ENCODE measurements at regions not wholly inside any gene's neighbourhood (a gene's known extent, or its start where the extent isn't known, plus 50 kb on each side); places are given as distances from the start of the nearest gene placed in this dataset.
"Not testable (repeated sequence)": the region's sequence is repeated elsewhere in the genome, so short reads cannot be mapped to it uniquely, and the experiment has no call there.

DNA sequence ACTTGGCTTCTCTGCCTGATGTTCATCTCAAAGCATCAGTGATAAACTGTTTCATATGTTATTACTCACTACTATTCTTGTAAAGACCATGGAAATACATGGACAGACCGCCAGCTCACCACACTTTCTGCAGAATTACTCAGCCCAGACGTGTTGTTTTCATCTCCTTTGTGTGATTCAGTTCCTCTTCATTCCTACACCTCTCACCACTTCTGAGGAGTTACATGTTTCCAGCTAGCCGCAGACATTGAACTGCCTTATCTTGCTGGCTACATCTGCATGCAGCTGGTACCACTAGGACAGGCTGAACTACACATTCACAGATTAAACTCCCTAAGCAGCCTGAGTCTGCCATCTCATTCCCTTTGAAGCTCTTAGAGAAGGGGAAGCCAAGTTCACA is 443.2 kb upstream of the FGF16 start:
- DNase-seq, result peak; percentile 45 to 51

DNA sequence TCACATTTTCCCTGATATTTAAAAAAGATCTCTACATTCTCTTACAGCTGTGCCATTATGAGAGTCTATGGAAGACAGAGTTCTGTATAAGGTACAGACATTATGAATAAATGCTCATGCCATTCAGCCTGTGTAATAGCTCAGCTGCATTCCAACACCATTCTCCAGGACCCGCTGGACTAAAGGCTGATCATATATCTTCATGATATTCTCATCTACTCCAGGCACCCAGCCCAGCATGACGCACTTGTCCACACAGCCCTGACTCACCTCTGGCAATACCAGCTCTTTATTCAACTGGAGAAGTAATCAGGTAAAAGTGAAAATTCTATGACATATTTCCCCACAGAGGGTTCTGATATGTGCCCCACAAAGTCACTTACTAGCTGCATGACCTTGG is 437.5 kb upstream of the FGF16 start:
- DNase-seq, result no peak

DNA sequence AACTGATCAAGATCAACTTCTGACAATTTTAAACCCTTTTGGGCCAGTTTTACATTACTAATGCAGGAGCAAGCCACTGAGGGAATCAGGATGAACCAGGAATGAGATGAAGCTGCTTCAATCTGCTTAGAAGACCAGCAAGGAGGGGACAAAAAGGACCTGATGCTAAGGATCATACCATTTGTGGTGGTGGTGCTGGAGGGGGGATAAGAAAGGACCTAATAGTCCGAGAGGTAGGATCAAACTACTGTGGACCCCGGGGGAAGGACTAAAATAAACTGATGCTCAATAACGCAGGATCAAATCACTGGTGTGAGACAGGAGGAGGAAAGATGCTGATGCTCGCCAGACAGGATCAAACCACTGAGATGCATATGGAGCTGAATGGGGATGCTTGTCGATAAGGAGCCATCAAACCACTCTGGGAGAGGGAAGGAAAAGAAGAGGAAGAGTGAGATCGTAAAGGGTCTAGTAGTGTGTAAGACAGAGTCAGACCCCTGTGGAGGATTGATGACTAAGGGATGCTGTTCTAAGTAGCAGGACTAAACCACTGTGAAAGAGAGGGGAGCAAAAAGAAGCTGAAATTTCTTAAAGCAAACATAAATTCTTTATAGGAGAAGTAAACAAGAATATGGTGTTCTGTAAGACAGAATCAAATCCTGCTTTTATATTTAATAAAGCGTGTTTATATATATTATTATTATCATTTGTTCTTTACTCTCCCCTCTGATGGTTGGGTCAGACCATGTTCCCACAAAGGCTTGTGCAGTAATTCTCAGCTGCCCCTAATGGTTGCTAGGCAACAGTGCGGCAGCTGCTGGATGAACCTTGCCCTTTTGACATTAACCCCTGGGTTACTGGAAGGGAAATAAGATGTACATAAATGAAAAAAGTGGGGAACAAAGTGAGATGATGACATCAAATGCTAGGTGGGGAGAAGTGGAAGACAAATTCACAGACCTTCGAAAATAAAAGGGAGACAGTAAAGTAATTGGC is 432.5 kb upstream of the FGF16 start:
- DNase-seq, result no peak

DNA sequence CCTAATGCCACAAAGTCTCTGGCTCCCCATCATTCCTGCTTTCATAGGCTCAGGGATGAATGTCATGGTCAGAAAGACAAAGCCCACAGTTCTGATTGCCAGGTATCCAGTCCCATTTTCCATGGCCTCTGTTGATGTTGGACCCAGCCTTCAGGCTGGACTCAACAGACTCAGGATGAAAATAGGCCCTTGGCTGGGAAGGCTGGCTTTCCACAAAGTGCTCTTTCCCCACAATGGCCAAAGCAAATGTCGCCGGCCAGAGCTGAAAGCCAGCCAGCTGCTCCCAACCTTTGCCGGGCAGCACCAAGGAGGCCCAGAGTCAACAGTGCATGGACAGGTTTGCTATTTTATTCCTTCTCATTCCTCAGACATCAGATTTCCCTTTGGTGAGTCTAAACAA is 430.1 kb upstream of the FGF16 start:
- no peak for DNase-seq

DNA sequence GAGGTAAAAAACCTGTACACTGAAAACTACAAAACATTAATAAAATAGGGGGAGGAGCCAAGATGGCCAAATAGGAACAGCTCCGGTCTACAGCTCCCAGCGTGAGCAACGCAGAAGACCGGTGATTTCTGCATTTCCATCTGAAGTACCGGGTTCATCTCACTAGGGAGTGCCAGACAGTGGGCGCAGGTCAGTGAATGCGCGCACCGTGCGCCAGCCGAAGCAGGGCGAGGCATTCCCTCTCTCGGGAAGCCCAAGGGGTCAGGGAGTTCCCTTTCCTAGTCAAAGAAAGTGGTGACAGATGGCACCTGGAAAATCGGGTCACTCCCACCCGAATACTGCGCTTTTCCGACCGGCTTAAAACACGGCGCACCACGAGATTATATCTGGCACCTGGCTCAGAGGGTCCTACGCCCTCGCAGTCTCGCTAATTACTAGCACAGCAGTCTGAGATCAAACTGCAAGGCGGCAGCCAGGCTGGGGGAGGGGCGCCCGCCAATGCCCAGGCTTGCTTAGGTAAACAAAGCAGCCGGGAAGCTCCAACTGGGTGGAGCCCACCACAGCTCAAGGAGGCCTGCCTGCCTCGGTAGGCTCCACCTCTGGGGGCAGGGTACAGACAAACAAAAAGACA is 400.9 kb upstream of the FGF16 start:
- DNase-seq, result not testable (repeated sequence)

DNA sequence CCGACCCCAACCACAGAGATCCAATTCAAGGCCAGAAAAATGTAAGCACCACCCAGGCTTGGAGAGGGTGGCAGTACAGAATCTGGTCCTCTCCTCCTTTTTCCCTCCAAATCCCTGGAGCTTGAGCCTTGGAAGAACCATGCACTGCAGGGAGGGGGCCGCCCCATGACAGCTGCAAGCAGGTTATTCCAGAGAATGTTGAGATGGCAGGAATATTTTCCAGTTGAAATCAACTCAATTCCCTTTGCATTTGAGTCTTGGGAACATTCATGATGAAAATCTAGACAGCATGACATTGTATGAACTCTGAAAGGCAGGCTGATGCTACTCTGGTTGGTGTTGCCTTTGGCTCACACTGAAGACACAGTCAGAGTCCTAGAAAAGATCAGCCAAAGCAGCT is 386.6 kb upstream of the FGF16 start:
- DNase-seq, result no peak

DNA sequence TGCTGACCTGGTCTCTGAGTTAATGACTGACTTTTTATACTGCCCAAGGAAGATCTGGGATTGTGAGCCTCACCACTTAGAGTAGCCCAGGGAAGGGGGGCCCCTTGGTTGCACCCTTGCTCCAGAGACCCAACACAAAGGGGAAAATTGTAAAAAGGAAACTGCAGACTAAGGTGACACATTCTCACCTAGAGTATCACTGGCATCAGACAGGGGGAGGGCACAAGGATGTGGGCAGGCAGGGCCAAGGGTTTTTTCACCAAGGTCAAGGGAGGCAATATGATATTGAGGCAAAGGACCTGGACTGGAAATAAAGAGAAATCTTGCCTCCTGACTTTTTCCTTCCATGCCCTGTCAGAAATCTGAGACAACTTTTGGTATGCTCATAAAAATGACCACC is 386.2 kb upstream of the FGF16 start:
- no peak for DNase-seq

DNA sequence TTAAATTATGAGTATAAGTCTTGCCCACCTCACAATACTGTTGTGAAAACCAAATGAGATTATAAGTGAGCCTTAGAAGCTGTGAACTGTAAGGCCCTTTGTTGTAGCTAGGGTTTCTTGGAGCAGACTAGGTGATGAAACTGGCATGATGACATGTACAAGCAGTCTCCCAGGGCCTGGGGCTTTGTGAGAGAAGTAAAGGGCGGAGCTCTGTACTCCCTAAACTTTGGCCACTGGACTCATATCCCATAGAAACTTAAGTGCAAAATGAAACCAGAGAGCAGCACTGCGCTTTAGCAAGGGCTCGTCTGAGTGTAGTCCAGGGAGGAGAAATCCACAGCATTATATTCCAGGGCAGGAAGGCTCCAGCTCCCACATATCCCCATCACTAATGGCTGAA is 385.6 kb upstream of the FGF16 start:
- DNase-seq, result no peak

DNA sequence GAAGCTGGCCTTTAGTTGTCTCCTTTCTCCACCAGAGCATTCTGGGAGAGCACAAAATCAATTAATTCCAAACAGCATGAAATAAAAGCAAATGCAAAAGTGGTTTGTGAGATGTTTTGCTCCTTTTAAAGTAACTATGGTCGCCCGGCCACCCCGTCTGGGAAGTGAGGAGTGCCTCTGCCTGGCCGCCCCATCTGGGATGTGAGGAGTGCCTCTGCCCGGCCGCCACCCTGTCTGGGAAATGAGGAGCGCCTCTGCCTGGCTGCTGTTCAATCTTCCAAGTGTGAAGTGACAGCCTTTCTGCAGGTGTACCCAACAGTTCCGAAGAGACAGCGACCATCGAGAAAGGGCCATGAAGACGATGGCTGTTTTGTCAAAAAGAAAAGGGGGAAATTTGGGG is 381.3 kb upstream of the FGF16 start:
- no peak for DNase-seq

DNA sequence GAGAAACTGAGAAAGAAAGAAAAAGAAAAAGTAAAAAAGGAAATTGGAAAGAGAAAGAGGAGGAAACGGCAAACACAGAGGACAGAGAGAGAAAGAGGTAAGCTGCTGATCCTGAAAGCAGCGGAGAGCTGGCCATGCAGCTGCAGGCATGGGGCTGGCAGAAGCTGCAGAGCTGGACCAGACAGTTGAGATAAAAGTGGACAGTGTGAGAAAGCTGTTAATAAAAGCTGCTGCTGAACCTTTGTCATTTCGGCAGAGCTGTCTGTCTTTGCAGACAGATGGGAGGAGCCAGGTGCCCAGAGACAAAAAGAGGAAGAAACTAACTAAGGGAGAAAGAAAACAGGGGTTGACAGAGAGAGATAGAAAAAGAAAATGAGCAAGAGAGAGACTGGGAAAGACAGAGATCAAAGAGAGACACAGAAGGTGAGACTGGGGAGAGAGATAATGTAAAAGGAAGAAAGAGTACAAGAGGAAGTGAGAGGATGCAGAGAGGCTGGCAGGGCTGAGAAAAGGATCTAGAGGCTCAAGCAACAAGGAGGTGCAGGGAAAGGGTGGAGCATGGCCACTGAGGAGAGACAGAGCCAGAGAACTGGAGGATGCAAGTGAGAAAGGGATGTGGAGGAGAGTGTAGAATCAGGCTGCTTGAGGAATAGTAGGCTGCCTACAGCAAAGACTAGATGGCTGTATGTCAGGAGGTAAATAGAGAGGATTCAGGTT is 376.8 kb upstream of the FGF16 start:
- no peak for DNase-seq

DNA sequence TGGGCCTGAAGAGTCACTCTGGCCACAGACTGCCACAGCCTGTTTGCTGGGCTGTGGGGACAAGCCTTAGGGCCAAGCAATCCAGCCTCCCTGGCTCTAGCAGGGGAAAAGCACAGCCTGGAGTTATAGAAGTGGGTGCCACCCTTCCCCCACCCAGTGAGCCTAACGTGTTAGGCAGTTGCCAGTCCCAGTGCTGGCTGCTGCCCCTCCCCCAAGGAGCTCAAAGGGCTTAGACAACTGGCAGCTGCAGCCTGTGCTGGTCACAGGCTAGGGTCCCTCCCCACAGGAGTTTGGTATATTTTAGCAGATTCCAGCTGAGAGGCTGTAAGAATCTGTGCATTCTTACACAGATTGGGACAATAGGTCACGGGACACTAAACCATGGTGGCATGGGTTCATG is 370.3 kb upstream of the FGF16 start:
- no peak for DNase-seq

DNA sequence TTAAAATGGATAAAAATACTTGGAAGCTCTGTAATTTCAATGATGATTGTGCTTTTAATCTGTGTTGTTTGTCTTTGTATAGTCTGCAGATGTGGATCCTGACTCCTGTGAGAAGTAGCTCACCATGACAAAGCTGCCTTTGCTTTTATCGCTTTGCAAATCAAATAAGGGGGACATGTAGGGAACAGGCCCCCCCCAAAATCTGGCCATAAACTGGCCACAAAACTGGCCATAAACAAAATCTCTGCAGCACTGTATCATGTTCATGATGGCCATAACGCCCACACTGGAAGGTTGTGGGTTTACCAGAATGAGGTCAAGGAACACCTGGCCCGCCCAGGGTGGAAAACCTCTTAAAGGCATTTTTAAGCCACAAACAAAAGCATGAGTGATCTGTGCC is 366.0 kb upstream of the FGF16 start:
- DNase-seq, result not testable (repeated sequence)

DNA sequence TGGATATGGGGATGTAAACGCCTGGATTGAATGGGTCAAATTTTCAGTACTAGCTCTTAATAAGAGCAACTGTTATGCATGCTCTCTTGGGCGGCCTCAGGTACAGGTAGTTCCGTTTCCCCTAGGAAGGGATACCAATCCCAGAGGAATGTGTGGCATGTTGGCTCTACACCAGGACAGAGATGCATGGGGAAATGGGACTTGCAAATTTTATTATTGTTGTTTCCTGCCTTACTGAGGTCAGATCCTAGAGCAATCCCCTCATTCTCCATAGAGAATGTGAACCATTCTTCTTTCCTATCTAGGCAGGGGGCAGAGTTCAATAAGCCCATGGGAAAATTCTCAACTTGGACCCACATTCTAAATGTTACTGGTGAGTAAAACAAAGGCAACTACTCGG is 361.8 kb upstream of the FGF16 start:
- no peak for DNase-seq

DNA sequence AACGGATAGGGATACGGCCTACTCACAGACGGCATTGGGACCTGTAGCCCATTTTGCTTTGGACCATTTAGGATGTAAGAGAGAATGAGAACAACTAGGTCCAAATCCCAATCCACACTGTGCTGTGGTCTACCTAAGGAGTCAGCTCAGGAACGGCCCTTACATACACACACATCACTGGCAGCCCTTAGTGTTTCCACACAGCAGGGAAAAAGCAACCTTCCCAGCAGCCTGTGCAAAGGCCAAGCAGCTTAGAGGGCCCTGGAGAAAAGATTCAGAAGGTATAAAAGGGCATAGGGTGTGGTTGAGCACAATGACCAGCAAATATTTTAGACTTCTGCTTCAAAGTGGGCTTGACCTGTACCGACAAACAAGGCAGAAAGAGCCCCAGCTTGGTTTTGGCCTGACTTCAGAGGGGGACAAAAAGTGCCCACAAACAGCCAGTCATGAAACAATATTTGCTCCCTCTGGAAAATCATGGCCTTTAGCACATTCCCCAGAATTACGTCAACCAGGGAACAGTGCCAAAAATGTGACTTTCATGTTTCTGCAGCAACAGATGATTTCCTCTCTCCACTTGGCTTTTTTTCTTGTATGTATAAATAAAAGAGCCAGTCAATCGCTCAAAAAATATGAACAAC is 359.5 kb upstream of the FGF16 start:
- DNase-seq, result no peak

DNA sequence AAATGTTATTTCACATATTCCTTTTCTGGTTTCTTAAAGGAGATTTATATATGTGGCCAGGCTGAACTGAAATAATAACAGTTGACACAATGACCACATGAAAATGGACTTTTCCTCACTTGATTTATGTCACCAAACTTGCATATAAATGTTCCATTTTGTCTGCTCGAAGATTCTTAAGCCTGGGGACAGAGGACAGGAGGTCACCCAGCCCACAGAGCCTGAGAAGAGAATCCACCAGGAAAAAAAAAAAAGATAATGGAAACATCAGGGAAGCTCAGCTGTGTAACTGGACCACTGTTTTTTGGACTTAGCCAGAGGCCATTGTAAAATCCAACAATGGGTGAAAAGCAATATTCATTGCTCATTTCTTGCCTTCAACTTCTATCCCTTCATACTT is 359.0 kb upstream of the FGF16 start:
- no peak for DNase-seq

DNA sequence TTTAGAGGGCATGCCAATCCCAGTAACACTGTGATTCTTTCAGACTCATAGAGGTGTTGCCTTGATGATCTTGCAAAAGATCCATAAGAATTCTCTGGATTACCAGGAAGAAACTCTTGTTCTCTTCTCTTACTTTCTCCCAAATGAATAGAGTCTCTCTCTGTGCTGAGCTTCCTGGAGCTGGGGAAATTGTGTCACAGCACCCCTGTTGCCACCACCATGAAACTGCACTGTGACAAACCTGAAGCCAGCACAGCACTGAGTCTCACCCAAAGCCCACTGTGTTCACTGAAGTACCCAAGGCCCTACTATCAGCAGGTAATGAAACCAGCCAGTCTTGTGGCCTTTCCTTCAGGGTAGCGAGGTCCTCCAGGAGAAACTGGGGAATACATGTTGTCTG is 332.7 kb upstream of the FGF16 start:
- DNase-seq, result no peak

DNA sequence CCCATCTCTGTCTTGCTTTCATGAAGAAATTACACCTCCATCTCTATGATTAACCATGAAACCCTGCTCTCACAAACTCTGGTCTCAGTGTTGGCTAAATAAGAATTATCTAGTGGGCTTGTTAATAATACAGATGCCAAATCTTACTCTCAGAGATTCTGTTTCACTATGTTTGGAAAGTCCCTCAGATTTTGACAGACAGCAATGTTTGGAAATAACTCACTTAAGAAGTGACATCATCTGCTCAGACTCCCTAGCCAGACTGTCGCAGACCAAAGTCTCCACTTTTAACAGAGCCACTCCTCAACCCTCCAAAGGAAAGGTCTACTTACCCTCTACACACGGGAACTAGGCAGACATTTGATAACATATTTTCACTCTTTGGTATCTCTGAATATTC is 328.5 kb upstream of the FGF16 start:
- DNase-seq, result no peak

DNA sequence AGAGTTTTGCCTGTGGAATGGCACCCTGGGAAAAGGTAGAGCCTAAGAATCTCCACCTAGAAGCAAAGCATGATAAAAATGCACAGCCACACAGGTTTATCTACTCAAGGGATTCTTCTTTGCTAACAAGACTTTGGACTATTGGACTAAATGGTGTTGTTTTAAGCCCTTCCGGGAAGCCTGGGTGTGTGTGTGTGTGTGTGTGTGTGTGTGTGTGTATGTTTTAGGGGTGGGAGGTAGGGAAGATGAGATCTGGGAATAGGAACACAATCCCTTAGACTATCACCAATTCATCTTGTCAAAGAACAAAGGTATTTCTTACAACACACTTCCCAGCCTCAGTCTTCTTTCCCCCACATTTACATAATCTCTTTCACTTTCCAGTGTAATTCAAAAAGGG is 327.5 kb upstream of the FGF16 start:
- no peak for DNase-seq

DNA sequence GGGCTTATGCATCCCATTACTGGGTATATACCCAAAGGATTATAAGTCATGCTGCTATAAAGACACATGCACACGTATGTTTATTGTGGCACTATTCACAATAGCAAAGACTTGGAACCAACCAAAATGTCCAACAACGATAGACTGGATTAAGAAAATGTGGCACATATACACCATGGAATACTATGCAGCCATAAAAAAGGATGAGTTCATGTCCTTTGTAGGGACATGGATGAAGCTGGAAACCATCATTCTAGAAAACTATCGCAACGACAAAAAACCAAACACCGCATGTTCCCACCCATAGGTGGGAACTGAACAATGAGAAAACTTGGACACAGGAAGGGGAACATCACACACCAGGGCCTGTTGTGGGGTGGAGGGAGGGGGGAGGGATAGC is 323.3 kb upstream of the FGF16 start:
- not testable (repeated sequence) for DNase-seq

DNA sequence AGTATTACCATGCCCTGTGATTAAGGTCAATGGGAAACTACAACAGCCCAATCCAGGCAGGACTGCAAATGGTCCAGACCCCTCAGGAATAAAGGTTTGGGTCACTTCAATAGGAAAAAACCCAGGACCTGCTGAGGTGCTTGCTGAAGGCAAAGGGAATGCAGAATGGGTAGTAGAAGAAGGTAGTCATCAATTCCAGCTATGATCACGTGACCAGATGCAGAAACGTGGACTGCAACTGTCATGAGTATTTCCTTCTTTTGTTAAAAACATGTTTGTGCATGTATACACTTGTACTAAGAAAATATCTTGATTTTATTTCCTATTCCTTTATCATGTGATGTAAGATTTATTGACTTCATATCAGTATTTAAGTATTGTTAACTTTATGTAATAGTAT is 319.6 kb upstream of the FGF16 start:
- not testable (repeated sequence) for DNase-seq

DNA sequence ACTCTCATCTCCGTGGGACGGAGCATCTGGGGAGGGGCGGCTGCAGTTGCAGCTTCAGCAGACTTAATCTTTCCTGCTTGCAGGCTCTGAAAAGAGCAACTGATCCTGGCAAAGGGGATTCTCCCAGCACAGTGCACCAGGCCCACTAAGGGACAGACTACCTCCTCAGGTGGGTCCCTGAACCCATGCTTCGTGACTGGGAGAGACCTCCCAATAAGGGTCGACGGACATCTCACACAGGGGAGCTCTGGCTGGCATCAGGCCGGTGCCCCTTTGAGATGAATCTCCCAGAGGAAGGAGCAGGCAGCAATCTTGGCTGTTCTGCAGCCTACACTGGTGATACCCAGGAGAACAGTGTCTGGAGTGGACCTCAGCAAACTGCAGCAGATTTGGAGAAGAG is 303.3 kb upstream of the FGF16 start:
- DNase-seq, result no peak

DNA sequence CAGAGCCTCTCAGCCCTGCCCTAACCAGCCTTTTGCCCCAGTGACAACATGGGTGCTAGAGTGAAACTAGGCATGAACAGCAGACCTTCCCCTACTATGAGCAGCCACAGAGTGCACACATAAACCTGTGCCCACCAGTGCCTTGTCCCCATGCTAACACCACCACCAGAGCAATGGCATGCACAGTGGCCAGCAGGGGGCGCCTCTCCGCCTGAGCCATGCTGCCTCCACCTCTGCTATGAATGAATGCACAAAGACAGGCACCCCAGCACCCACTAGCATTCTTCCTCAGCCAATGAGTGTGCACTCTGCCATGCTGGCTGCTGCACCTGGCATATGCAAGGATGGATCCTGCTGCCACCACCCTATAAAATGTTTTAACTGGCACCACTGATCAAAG is 286.9 kb upstream of the FGF16 start:
- peak; percentile 51 to 54 for DNase-seq

DNA sequence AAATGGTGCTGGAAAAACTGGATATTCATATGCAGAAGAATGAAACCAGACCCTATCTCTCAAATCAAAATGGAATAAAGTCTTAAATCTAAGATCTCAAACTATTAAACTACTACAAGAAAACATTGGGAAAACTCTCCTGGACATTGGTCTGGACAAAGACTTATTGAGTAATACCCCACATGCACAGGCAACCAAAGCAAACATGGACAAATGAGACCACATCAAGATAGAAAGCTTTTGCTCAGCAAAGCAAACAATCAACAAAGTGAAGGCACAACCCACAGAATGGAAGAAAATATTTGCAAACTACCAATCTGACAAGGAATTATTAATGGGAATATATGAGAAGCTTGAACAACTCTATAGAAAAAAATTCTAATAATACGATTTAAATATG is 284.4 kb upstream of the FGF16 start:
- no peak for DNase-seq

Data from activated T-cell treated with anti-CD3 and anti-CD28 coated beads, Interleukin-2, amount 50 U/mL, for 48 hours (primary cell).